Gastroesophageal sphincter (tissue), 3 donors: ENCODE measurements at regions not wholly inside any gene's neighbourhood (a gene's known extent, or its start where the extent isn't known, plus 50 kb on each side); places are given as distances from the start of the nearest gene placed in this dataset.

Experiments used
- CTCF ChIP-seq, 4 experiments: fragments of 200-600 bp in 2 of 4; fragments of 450-650 bp in 2 of 4; sonication (generic) in 1 of 4; IDR thresholded peaks; one replicate each; pipeline ENCODE4 v1.5.1; 2017 to 2019; ENCODE audit warnings: antibody characterized with exemption in 4 of 4, mild to moderate bottlenecking in 2 of 4, moderate library complexity in 2 of 4
- POLR2AphosphoS5 ChIP-seq: sonication (generic); formaldehyde crosslinking; IDR thresholded peaks from one replicate; pipeline ENCODE4 v1.6.1; 2017; ENCODE audit warnings: antibody characterized with exemption

- TF ChIP-seq POLR2AphosphoS5 (no peak), CTCF (IDR thresholded peaks at IDR 0.05) (no peak)
Measured at GRCh38 chr9:95816716-95817115, 58.8 kb upstream of the ERCC6L2 start.
